ENCODE measurements at regions not wholly inside any gene's neighbourhood (a gene's known extent, or its start where the extent isn't known, plus 50 kb on each side); places are given as distances from the start of the nearest gene placed in this dataset.

- Mint-ChIP-seq H3K9me3 (ENCODE audit: low read depth) (no peaks in the 10 kb centered on the region), H3K27me3 (no peaks in the 10 kb centered on the region), H3K36me3 (ENCODE audit: insufficient read depth) (no peaks in the 10 kb centered on the region), H3K27ac (no peak overlapping the region), H3K4me3 (ENCODE audit: low read depth) (no peak overlapping the region), H3K4me1 (ENCODE audit: low read depth) (peaks cover 22% of the 10 kb centered on the region)
- no peak for DNase-seq (ENCODE audit: low spot score, unreplicated experiment)
- no peak for TF ChIP-seq CTCF (IDR thresholded peaks at IDR 0.05; ENCODE audit: unreplicated experiment)
Measured at GRCh38 chr7:437329-438251, 82.1 kb downstream of the PDGFA start.

- no peaks in the 10 kb centered on the region for H3K36me3 Mint-ChIP-seq (ENCODE audit: insufficient read depth)
- no peak overlapping the region for H3K4me3 Mint-ChIP-seq (ENCODE audit: low read depth)
- no peak for DNase-seq (ENCODE audit: low spot score, unreplicated experiment)
- peaks cover 22% of the 10 kb centered on the region for H3K4me1 Mint-ChIP-seq (ENCODE audit: low read depth)
- no peak overlapping the region for H3K27ac Mint-ChIP-seq
- H3K27me3 Mint-ChIP-seq, result no peaks in the 10 kb centered on the region
- H3K9me3 Mint-ChIP-seq (ENCODE audit: low read depth), result no peaks in the 10 kb centered on the region
- no peak for TF ChIP-seq CTCF (IDR thresholded peaks at IDR 0.05; ENCODE audit: unreplicated experiment)
Measured at GRCh38 chr7:438361-438760, 81.3 kb downstream of the PDGFA start.

DNA sequence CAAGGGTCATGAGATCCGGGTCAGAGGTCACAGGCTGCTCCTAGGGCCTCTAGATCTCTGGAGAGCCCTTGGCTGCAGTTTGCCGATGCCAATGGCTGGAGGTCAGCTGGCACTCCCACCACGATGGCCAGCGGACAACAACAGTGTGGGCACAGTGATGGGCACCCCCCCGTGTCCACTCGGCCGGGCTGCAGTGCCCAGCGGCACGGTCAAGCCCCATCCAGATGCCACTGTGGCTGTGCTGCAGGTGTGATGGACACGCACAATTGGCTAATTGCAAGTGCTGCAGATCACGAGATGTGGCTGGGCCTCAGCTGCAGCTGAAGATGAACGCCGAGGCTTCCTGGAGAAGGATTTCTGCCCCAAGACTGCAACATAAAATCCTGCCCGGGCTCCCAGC lies 80.7 kb downstream of the PDGFA start:
- Mint-ChIP-seq H3K27ac (no peak overlapping the region), H3K4me3 (ENCODE audit: low read depth) (no peak overlapping the region), H3K36me3 (ENCODE audit: insufficient read depth) (no peaks in the 10 kb centered on the region), H3K27me3 (no peaks in the 10 kb centered on the region), H3K4me1 (ENCODE audit: low read depth) (peaks cover 22% of the 10 kb centered on the region), H3K9me3 (ENCODE audit: low read depth) (no peaks in the 10 kb centered on the region)
- DNase-seq (ENCODE audit: low spot score, unreplicated experiment), result no peak
- TF ChIP-seq CTCF (IDR thresholded peaks at IDR 0.05; ENCODE audit: unreplicated experiment), result no peak

DNA sequence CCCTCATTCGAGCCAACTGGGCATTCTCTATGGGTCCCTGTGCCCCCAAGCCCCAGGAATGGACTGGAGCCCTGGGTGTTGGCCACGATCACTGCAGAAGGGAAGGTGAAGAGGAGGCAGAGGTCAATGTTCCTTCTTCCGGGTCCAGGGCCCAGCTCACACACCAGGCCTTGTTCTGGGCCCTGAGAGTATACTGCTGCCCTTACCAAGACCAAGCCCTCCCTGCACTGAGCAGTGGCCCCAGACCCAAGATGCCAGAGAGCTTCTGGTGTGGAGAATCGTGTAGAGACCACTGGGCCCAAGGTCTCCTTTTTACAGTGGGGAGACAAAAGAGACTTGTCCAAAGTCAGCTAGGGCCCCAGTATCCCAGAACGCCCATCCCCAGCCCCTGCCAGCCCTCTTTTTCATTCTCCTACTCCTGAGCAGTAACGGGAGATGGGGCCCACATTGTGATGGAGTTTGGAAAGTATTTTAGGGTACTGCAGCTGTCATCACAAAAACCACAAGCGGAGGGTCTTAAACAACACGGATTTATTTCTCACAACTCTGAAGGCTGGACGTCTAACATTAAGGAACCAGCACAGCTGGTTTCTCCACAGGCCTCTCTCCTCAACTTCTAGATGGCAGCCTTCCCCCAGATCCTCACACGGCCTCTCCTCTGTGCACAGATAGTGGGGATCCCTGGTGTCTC lies 79.4 kb downstream of the PDGFA start:
- Mint-ChIP-seq H3K4me1 (ENCODE audit: low read depth) (peaks cover 16% of the 10 kb centered on the region), H3K4me3 (ENCODE audit: low read depth) (no peak overlapping the region), H3K27me3 (no peaks in the 10 kb centered on the region), H3K9me3 (ENCODE audit: low read depth) (no peaks in the 10 kb centered on the region), H3K36me3 (ENCODE audit: insufficient read depth) (no peaks in the 10 kb centered on the region), H3K27ac (no peak overlapping the region)
- no peak for TF ChIP-seq CTCF (IDR thresholded peaks at IDR 0.05; ENCODE audit: unreplicated experiment)
- no peak for DNase-seq (ENCODE audit: low spot score, unreplicated experiment)

DNA sequence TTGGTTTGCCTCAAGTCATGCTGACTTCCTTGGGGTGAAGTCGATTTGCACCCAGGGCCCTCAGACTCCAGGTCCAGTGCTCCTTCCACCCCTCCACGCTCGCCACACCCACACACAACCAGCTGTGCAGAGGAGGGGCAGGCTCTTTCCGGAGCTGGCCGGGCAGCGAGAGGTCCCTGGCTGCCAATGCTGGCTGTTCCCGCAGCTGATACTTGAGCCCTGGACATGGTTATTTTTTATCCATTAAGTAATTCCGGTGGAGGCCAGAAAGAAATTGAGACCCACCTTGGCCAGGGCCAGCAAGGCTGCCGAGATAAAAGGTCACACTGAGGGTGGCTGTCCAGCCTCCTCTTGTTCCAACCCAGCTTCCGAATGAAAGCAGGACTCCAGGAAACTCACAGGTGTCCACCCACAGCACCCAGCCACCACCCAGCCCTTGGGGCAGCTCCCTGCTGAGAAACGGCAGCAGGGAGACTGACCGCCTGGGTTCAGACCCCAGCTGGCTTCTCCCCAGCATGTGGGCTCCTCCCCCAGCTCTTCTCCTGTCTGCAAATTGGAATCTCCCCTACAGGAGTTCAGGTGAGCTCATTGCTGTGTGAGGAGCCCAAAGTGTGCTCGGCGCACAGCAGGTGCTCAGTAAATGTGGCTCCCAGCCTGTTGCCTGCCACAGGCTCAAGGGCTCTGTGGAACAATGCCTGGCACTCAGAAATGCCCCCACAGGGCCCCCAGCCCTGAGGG lies 77.8 kb downstream of the PDGFA start:
- Mint-ChIP-seq H3K4me3 (ENCODE audit: low read depth) (no peak overlapping the region), H3K9me3 (ENCODE audit: low read depth) (no peaks in the 10 kb centered on the region), H3K27ac (no peak overlapping the region), H3K27me3 (no peaks in the 10 kb centered on the region), H3K4me1 (ENCODE audit: low read depth) (peaks cover 7% of the 10 kb centered on the region), H3K36me3 (ENCODE audit: insufficient read depth) (no peaks in the 10 kb centered on the region)
- TF ChIP-seq CTCF (IDR thresholded peaks at IDR 0.05; ENCODE audit: unreplicated experiment), result no peak
- DNase-seq (ENCODE audit: low spot score, unreplicated experiment), result no peak

All from progenitor cell of endocrine pancreas (in vitro differentiated cells).